ENCODE measurements at regions not wholly inside any gene's neighbourhood (a gene's known extent, or its start where the extent isn't known, plus 50 kb on each side); places are given as distances from the start of the nearest gene placed in this dataset.

DNA sequence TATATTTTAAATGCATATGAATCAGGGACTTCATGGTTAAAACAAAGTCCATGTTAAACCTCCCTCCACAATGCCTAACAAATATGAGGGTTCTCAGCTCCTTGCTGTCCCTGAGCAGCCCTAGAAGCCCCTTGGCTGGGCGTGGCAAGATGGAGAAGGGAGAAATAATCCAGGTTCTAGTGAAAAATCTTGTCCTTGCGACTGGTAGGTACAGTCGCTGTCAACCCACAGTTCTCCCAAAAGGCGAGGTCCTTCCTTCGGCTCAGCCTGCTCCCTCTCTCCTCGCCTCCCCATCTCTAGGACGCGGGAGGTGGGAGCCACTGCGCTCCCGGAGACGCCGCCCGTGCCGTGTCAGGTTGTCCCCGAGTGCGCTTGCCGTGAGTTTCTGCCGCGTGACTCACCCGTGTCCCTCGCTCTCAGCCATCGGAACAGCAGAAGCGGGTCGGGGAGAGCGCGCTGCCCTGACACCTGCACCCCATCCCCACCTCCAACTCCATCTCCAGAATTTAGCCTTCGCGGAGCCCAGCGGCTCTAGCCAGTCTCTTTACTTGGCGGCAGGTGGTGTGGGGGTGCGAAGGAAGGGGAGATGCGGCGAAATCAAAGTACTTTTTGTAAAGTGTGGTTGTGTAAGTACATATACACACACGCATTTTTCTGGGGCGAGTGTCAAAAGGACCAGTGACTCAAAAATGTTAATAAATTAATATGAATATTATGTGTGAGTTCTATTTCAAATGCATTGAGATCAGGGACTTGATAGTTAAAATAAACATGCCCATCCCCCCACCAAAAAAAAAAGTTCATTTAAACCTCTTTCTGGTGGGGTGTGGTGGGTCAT, 65.1 kb upstream of the TMEM17 start:
- TF ChIP-seq, protein P1, sequence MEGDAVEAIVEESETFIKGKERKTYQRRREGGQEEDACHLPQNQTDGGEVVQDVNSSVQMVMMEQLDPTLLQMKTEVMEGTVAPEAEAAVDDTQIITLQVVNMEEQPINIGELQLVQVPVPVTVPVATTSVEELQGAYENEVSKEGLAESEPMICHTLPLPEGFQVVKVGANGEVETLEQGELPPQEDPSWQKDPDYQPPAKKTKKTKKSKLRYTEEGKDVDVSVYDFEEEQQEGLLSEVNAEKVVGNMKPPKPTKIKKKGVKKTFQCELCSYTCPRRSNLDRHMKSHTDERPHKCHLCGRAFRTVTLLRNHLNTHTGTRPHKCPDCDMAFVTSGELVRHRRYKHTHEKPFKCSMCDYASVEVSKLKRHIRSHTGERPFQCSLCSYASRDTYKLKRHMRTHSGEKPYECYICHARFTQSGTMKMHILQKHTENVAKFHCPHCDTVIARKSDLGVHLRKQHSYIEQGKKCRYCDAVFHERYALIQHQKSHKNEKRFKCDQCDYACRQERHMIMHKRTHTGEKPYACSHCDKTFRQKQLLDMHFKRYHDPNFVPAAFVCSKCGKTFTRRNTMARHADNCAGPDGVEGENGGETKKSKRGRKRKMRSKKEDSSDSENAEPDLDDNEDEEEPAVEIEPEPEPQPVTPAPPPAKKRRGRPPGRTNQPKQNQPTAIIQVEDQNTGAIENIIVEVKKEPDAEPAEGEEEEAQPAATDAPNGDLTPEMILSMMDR (conservative IDR thresholded peaks at IDR 0.05; ENCODE audit: low read depth, low read length): no peak
- no peak for TF ChIP-seq MAFK (IDR thresholded peaks at IDR 0.05; ENCODE audit: low read depth, low read length)
- TF ChIP-seq, protein P2, sequence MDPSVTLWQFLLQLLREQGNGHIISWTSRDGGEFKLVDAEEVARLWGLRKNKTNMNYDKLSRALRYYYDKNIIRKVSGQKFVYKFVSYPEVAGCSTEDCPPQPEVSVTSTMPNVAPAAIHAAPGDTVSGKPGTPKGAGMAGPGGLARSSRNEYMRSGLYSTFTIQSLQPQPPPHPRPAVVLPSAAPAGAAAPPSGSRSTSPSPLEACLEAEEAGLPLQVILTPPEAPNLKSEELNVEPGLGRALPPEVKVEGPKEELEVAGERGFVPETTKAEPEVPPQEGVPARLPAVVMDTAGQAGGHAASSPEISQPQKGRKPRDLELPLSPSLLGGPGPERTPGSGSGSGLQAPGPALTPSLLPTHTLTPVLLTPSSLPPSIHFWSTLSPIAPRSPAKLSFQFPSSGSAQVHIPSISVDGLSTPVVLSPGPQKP (IDR thresholded peaks at IDR 0.05; ENCODE audit: borderline replicate concordance, low read depth, low read length): no peak
- TF ChIP-seq RCOR1 (IDR thresholded peaks at IDR 0.05; ENCODE audit: insufficient replicate concordance, low read length): no peak
- no peak for TF ChIP-seq CEBPB (IDR thresholded peaks at IDR 0.05; ENCODE audit: low read depth, low read length)
- TF ChIP-seq MAZ (IDR thresholded peaks at IDR 0.05; ENCODE audit: borderline replicate concordance, low read depth, low read length): no peak
- no peak for TF ChIP-seq MXI1 (IDR thresholded peaks at IDR 0.05; ENCODE audit: borderline replicate concordance, low read depth, low read length)
- TF ChIP-seq, protein P3, sequence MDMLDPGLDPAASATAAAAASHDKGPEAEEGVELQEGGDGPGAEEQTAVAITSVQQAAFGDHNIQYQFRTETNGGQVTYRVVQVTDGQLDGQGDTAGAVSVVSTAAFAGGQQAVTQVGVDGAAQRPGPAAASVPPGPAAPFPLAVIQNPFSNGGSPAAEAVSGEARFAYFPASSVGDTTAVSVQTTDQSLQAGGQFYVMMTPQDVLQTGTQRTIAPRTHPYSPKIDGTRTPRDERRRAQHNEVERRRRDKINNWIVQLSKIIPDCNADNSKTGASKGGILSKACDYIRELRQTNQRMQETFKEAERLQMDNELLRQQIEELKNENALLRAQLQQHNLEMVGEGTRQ (IDR thresholded peaks at IDR 0.05; ENCODE audit: low read depth, low read length): no peak
- no peak for TF ChIP-seq POLR2A (IDR thresholded peaks at IDR 0.05; ENCODE audit: low read depth, low read length)
- TF ChIP-seq BHLHE40 (IDR thresholded peaks at IDR 0.05; ENCODE audit: low read depth, low read length): no peak
- no peak for TF ChIP-seq RAD21 (IDR thresholded peaks at IDR 0.05; ENCODE audit: low read length)
- TF ChIP-seq RFX5 (IDR thresholded peaks at IDR 0.05; ENCODE audit: low read depth, low read length): no peak
- TF ChIP-seq FOS (IDR thresholded peaks at IDR 0.05; ENCODE audit: low read depth, low read length): no peak

All from IMR-90 (cell line).